ENCODE measurements at regions not wholly inside any gene's neighbourhood (a gene's known extent, or its start where the extent isn't known, plus 50 kb on each side); places are given as distances from the start of the nearest gene placed in this dataset.

DNA sequence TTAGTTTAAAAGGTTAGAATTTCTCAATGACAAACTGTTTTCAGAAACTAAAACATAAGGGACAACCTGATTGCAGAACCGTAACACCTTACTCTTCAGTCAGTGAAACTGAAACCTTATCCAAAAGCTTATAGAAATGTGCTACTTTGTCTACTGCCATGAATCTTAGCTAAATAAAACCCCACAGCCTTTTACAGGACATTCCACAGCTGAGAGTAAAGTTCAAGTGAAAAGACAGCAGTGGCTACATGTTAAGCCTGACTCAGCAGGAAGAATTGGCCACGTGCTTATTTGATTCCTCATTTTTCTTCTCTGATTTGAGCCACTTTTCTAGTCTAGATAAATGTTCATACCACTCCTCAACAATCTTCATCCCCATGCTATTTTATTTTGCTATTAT, 278.7 kb upstream of the ISL1 start:
- TF ChIP-seq BACH2 (CRISPR knock-in tag; IDR thresholded peaks at IDR 0.05; ENCODE audit: borderline replicate concordance) (no peak), ZNF70 (CRISPR knock-in tag; IDR thresholded peaks at IDR 0.05) (no peak), ZC3H10 (CRISPR knock-in tag; IDR thresholded peaks at IDR 0.05) (no peak), ISL1 (CRISPR knock-in tag; IDR thresholded peaks at IDR 0.05) (no peak)

Measured in SK-N-SH treated with all-trans-retinoic acid at 6 μM for 48 hours (cell line).